GM10266 (cell line): ENCODE measurements at regions not wholly inside any gene's neighbourhood (a gene's known extent, or its start where the extent isn't known, plus 50 kb on each side); places are given as distances from the start of the nearest gene placed in this dataset.
"Not testable (repeated sequence)": the region's sequence is repeated elsewhere in the genome, so short reads cannot be mapped to it uniquely, and the experiment has no call there.

Experiments
- DNase-seq: peaks from one replicate; pipeline ENCODE4 v3.0.0; 2012; ENCODE audit errors: extremely low spot score
- TF ChIP-seq, protein P1 (sequence below): IDR thresholded peaks from 2 replicates; pipeline ENCODE4 v1.5.1; 2012; ENCODE audit warnings: mild to moderate bottlenecking, low read depth; ENCODE audit not compliant: control insufficient read depth, insufficient read depth; ENCODE audit errors: missing control alignments

DNA sequence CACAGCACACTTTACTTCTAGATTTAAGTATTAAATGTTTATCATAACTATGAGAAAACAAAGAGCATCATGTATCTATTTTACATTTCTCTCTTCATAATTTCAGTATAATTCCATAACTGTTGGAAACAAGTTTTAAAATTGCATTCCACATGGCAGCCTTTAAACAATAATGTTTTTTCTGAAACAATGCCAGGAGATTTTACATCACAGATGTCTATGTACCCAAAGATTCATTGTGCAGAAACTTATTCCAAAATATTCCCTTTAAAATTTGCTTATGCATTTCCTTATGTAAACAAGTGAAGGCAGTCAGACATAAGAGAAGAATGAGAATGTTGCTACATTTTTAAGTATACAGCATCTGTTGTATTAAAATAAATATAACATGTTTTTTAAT lies 324.9 kb upstream of the COL8A1 start:
- DNase-seq: no peak
- TF ChIP-seq, protein P1, sequence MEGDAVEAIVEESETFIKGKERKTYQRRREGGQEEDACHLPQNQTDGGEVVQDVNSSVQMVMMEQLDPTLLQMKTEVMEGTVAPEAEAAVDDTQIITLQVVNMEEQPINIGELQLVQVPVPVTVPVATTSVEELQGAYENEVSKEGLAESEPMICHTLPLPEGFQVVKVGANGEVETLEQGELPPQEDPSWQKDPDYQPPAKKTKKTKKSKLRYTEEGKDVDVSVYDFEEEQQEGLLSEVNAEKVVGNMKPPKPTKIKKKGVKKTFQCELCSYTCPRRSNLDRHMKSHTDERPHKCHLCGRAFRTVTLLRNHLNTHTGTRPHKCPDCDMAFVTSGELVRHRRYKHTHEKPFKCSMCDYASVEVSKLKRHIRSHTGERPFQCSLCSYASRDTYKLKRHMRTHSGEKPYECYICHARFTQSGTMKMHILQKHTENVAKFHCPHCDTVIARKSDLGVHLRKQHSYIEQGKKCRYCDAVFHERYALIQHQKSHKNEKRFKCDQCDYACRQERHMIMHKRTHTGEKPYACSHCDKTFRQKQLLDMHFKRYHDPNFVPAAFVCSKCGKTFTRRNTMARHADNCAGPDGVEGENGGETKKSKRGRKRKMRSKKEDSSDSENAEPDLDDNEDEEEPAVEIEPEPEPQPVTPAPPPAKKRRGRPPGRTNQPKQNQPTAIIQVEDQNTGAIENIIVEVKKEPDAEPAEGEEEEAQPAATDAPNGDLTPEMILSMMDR: no peak

DNA sequence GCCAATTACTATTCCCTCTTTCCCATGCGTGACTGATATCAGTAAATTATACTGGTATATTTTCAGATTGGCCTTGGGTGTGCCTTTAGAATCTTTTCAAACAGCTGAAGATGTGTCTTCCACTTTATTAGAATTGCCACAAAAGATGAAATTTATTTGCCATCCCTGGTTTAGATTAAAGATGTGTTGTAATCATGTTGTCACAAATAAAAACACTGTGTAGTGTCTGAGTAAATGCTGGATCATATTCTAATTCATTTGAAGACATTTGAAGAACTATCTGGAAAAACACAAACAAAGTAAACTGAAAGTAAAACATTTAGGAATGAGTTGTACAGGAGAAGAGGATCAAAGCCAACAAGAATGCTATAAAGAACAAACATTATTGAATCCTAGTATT lies 339.7 kb upstream of the COL8A1 start:
- TF ChIP-seq, protein P1: no peak
- no peak for DNase-seq

DNA sequence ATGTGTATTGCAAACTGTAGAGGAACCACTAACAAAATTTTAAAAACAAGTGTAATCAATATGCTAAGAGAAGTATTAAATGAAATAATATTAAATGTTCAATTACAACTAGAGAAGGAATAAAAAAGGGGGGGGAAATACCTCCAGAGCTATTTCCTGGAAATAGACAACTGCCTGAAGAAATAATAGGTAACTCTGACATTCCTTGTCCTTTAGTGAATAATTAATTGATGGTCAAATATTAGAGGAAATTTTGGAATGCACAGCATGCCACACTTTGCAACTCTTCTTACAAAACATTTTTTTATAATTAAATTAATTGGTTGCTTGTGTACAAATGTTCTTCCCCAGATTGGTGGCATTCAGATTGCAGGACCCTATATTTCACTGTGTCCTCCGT lies 342.6 kb upstream of the COL8A1 start:
- TF ChIP-seq, protein P1: no peak
- no peak for DNase-seq

DNA sequence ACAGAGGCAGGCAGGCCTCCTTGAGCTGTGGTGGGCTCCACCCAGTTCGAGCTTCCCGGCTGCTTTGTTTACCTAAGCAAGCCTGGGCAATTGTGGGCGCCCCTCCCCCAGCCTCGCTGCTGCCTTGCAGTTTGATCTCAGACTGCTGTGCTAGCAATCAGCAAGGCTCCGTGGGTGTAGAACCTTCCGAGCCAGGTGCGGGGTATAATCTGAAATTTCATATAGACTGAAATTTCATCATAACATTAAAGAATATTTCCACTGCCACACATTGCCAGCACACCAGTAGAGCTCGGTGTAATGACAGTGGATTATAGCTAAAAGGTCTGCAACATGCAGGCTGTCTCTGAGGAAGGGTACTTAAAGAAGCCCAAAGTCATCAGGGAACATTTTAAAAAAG lies 344.3 kb upstream of the COL8A1 start:
- not testable (repeated sequence) for DNase-seq

DNA sequence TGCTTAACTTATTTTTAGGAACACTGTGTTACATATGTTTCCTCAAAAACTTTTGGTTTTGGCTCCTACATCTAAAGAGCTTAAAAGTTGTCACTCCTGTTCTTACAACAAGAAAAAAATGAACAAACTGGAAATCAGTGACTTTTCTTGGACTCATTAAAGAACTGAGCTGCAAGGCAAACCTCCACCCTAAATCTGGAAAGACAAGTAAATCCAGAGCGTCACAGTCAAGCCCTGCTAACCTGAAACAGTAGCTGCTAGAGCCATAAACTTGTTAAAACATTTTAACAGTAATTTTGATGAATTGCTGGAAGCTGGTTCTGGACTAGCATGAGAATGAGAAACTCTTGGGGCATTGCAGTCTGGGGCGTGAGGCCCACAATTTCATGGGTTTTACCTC lies 350.5 kb upstream of the COL8A1 start:
- DNase-seq: no peak
- TF ChIP-seq, protein P1: no peak

DNA sequence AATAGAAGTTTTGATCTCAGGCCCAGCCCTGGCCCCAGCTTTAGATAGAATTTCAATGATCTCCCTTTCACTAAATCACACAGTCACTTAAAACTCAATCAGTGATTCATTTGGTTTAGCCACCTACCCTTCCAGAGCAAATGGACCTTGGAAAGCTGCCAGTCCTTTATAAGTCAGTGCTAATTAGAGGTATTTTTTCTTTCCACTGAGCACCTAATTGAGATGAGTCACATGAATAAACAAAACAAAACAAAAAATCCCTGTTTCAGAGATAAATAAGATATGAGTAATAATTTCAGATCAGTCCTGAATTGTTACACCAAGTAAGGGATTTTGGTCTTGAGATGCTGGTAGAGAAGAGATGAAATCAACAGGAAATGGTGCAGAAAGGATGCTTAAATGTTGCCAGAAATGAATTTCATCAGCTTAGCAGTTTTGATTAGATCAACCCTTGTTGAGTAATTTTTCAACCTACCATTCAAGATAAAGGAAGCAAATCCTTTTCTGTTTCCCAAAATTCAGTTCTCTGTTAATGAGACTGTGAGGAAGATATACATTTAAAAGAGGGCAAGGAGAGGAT lies 352.0 kb upstream of the COL8A1 start:
- TF ChIP-seq, protein P1: no peak

DNA sequence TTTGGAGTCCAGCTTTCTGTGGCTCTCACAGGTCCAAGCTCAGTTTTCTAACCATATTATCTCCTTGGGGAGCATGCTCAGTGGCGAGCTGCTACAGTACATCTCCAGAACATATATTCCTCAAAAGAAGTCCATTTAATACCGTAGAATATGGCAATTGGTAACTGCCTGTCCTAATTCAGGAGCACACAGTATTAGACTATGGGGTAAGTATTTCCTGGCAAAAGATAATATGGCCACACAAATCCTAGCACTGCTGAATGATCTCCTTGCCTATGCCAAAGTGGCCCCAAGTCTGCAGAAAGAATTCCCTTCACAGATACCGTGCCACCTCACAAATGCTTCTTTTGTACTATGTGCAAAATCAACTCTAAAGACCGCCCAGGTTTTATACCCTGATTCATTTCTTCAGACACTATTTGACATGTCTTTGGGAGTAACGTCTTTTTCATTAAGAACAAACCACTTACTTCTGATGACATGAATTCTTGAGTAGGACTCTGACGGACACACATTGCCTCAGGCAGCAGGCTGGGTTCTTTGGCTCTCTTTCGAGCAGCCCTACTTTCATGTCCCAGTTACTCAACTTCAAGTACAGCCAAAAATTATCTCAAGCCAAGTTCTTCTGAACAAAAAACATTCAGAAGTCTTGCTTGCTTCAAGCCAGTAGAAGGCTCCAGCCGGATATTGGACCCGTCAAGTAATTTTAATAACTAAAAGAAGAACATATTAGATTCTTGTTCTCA lies 368.3 kb upstream of the DCBLD2 start:
- no peak for DNase-seq
- TF ChIP-seq, protein P1: no peak

More for the DNA sequence above, 352.0 kb upstream of the COL8A1 start:
- no peak for DNase-seq
